Upper lobe of left lung (tissue), 6 donors: ENCODE measurements at regions not wholly inside any gene's neighbourhood (a gene's known extent, or its start where the extent isn't known, plus 50 kb on each side); places are given as distances from the start of the nearest gene placed in this dataset.

Experiments
- ATAC-seq, 2 donors: fragments of 200-7000 bp; cut with Tn5 transposase; one replicate each; pipeline ENCODE4 v1.9.1; 2022; ENCODE audit warnings: mild to moderate bottlenecking in 2 of 2, moderate library complexity in 2 of 2; ENCODE audit not compliant: low FRiP score in 2 of 2
- DNase-seq, 2 donors: peaks; one replicate each; pipeline ENCODE4 v3.0.0-alpha.2; 2019 to 2020
- H3K27ac ChIP-seq, 4 donors: fragments of 200-600 bp; sonication (generic); one replicate each; pipeline ENCODE4 v1.5.1; 2016 to 2019
- H3K27me3 ChIP-seq, 4 donors: fragments of 200-600 bp; sonication (generic); one replicate each; pipeline ENCODE4 v1.5.1; 2017 to 2019
- H3K36me3 ChIP-seq, 4 donors: fragments of 200-600 bp; sonication (generic); one replicate each; pipeline ENCODE4 v1.5.1; 2016 to 2019
- H3K4me1 ChIP-seq, 4 donors: fragments of 200-600 bp; sonication (generic); one replicate each; pipeline ENCODE4 v1.5.1; 2018 to 2019
- H3K4me3 ChIP-seq, 4 donors: fragments of 200-600 bp; sonication (generic); one replicate each; pipeline ENCODE4 v1.5.1; 2017 to 2019; ENCODE audit warnings: mild to moderate bottlenecking in 2 of 4, moderate library complexity in 1 of 4
- H3K9me3 ChIP-seq, 4 donors: fragments of 200-600 bp; sonication (generic); one replicate each; pipeline ENCODE4 v1.5.1; 2018 to 2019
- EP300 ChIP-seq, 4 donors: sonication (generic); formaldehyde crosslinking; IDR thresholded peaks; one replicate each; pipeline ENCODE4 v1.5.1; 2017; ENCODE audit warnings: antibody characterized with exemption in 4 of 4, control low read depth in 2 of 4
- POLR2A ChIP-seq, 4 donors: fragments of 450-650 bp; IDR thresholded peaks; one replicate each; pipeline ENCODE4 v1.5.1; 2016 to 2017; ENCODE audit warnings: antibody characterized with exemption in 4 of 4, mild to moderate bottlenecking in 2 of 4
- POLR2AphosphoS5 ChIP-seq, 2 donors: sonication (generic); formaldehyde crosslinking; IDR thresholded peaks; one replicate each; pipeline ENCODE4 v1.5.1; 2017; ENCODE audit warnings: antibody characterized with exemption in 2 of 2
- WGBS, 2 donors: methylation state at CpG; one replicate each; pipeline ENCODE4 v1.1.5; 2017 to 2018; 5-methylcytosine and 5-hydroxymethylcytosine counted together
- TF ChIP-seq, protein P1 (sequence below), 6 experiments: fragments of 450-650 bp in 4 of 6; fragments of 200-600 bp in 2 of 6; sonication (generic) in 2 of 6; IDR thresholded peaks; one replicate each; pipeline ENCODE4 v1.5.1; 2016 to 2019; ENCODE audit warnings: antibody characterized with exemption in 6 of 6
- donor health status: DM: no; HTN: no; CAD: no; lungs with moderate emphysema.
- donor health status: DM: no; HTN: yes; CAD: no; lungs with severe emphysema.

DNA sequence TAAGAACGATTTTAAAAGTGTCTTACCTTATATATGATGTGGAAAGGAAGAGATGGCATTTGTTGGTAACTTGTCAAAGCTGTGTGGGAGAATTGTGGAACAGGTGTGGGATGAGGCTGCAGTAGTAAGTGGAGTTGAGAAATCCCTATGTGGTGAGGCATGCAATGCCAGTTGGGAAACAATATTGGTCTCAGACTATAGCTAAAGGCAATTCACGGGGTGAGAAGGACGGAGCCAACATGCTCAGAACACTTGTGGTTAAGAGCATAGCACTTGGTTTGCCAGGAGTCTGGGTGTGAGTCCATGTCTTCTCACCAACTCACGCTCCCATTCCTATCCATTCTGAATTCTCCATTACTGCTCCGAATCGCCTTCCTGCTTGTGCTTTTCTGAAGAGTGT is 615.6 kb upstream of the ADAMTS9 start:
- no peak overlapping the region for H3K4me3 ChIP-seq
- TF ChIP-seq POLR2AphosphoS5 (IDR thresholded peaks at IDR 0.05) (no peak), EP300 (IDR thresholded peaks at IDR 0.05) (no peak), POLR2A (IDR thresholded peaks at IDR 0.05) (no peak)
- TF ChIP-seq, protein P1, sequence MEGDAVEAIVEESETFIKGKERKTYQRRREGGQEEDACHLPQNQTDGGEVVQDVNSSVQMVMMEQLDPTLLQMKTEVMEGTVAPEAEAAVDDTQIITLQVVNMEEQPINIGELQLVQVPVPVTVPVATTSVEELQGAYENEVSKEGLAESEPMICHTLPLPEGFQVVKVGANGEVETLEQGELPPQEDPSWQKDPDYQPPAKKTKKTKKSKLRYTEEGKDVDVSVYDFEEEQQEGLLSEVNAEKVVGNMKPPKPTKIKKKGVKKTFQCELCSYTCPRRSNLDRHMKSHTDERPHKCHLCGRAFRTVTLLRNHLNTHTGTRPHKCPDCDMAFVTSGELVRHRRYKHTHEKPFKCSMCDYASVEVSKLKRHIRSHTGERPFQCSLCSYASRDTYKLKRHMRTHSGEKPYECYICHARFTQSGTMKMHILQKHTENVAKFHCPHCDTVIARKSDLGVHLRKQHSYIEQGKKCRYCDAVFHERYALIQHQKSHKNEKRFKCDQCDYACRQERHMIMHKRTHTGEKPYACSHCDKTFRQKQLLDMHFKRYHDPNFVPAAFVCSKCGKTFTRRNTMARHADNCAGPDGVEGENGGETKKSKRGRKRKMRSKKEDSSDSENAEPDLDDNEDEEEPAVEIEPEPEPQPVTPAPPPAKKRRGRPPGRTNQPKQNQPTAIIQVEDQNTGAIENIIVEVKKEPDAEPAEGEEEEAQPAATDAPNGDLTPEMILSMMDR (IDR thresholded peaks at IDR 0.05), result no peak
- H3K9me3 ChIP-seq, result no peaks in the 10 kb centered on the region
- no peak overlapping the region for H3K27ac ChIP-seq
- H3K27me3 ChIP-seq, result no peaks in the 10 kb centered on the region
- no peak for DNase-seq
- H3K4me1 ChIP-seq, result no peaks in the 10 kb centered on the region
- 85 to 87% methylated on average over 6 of the region's 6 CpGs for WGBS, 2 donors
- no peak for ATAC-seq
- no peaks in the 10 kb centered on the region for H3K36me3 ChIP-seq

DNA sequence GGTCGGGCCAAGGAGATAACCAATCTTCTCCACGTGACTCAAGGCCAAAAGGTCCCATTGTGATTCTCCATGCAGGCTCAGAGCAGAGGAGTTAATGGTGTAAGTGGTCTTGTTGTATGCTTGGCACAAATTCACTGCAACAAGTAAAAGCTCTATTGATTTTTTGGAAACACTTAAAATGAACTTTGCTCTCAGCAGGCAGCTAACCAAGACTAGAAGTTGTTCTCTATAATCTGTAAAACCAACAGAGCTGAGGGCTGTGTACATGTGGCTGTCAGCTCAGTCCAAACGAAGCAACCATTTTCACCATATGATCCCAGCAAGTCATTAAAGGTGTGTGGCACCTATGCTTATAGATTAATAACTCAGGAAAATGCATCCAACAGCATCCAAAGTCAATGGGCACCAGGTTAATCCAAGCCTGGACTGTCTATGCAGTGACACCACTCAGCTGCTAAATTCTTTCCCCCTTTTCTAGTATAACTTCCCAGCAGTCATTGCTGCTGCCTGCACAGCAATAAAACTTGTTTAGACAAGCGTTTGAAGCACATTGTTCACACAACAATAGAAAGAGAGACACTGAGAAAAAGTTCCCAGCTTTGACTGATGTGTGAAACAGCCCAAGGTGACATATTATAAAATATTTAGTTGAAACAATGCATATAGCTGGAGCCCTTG is 603.8 kb upstream of the ADAMTS9 start:
- TF ChIP-seq, protein P1 (IDR thresholded peaks at IDR 0.05), result no peak
- TF ChIP-seq POLR2A (IDR thresholded peaks at IDR 0.05) (no peak), POLR2AphosphoS5 (IDR thresholded peaks at IDR 0.05) (no peak), EP300 (IDR thresholded peaks at IDR 0.05) (no peak)
- H3K27ac ChIP-seq, result no peak overlapping the region
- 72 to 76% methylated on average over 4 of the region's 4 CpGs for WGBS, 2 donors
- ATAC-seq, result no peak
- H3K4me3 ChIP-seq, result no peak overlapping the region
- H3K36me3 ChIP-seq, result no peaks in the 10 kb centered on the region
- H3K4me1 ChIP-seq, result no peaks in the 10 kb centered on the region
- no peaks in the 10 kb centered on the region for H3K27me3 ChIP-seq
- DNase-seq, result no peak
- H3K9me3 ChIP-seq, result no peaks in the 10 kb centered on the region

DNA sequence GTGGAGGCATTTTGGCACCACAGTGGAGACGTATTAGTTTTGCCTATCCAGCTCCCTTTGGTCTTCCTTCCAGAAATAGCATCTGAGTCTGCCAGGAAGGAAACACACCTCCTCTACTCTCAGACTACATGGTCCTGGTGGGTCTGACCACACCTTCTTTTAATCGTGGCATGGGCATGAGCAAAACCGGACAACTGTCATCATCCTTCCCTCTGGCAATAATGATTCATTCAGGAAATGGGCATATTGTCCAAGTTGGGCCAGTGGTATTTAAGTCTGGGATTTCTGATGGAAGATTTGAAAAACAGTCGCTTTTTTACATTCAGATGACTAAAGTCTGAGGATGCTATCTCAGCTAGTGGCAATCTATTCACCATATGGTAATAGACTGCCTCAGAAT is 601.0 kb upstream of the ADAMTS9 start:
- WGBS, 2 donors, result 83 to 85% methylated on average over 4 of the region's 4 CpGs
- no peak for DNase-seq

DNA sequence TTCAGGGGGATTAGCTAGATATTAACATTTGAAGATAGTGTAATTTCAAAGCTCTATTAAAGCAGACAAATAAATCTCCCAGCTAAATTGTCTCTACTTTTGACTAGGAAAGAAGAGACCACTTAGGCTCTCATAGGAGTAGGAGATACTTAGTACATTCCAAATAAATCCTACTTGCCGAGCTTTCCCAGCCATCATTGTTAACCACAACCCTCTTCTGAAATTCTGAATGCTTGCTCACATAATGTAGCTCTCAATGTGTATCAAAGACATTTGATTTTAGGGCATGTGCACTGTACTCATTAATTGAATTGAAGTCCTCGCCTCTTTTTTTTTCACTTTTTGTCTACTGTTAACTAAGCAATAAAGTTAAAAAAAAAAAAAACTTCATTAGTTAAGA is 598.2 kb upstream of the ADAMTS9 start:
- Histone ChIP-seq H3K36me3 (no peaks in the 10 kb centered on the region), H3K4me1 (no peaks in the 10 kb centered on the region), H3K27ac (no peak overlapping the region), H3K4me3 (no peak overlapping the region), H3K9me3 (no peaks in the 10 kb centered on the region), H3K27me3 (no peaks in the 10 kb centered on the region)
- DNase-seq, result no peak
- ATAC-seq, result no peak
- TF ChIP-seq, protein P1 (IDR thresholded peaks at IDR 0.05), result no peak
- TF ChIP-seq EP300 (IDR thresholded peaks at IDR 0.05) (no peak), POLR2A (IDR thresholded peaks at IDR 0.05) (no peak), POLR2AphosphoS5 (IDR thresholded peaks at IDR 0.05) (no peak)
- 76 to 83% methylated on average over 2 of the region's 2 CpGs for WGBS, 2 donors

More for the DNA sequence above, 601.0 kb upstream of the ADAMTS9 start:
- Histone ChIP-seq H3K36me3 (no peaks in the 10 kb centered on the region), H3K27me3 (no peaks in the 10 kb centered on the region), H3K9me3 (no peaks in the 10 kb centered on the region), H3K4me3 (no peak overlapping the region), H3K4me1 (no peaks in the 10 kb centered on the region), H3K27ac (no peak overlapping the region)
- no peak for ATAC-seq
- TF ChIP-seq POLR2AphosphoS5 (IDR thresholded peaks at IDR 0.05) (no peak), EP300 (IDR thresholded peaks at IDR 0.05) (no peak), POLR2A (IDR thresholded peaks at IDR 0.05) (no peak)
- TF ChIP-seq, protein P1 (IDR thresholded peaks at IDR 0.05), result no peak

DNA sequence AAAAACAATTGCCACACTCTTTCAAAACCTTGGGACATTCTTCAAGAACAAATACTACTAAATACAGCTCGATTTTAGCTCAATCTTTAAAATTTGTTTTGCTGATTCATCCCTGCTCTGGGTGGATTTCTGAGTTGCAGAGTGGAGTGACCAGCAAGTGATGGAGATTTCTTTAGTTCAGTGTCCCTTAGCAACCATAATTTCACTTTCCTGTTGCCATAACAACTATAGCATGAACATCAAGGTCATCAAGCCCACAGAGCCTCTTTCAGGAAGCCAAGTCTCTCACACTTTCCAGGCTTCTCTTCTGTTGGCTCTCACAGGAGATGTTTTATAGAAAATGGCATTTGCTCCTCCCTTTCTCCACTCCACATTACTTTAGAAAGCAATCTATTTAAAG is 597.2 kb upstream of the ADAMTS9 start:
- H3K27ac ChIP-seq, result no peak overlapping the region
- H3K4me1 ChIP-seq, result no peaks in the 10 kb centered on the region
- ATAC-seq (no peak), DNase-seq (no peak)
- H3K27me3 ChIP-seq, result no peaks in the 10 kb centered on the region
- no peak overlapping the region for H3K4me3 ChIP-seq
- TF ChIP-seq POLR2AphosphoS5 (IDR thresholded peaks at IDR 0.05), result no peak
- TF ChIP-seq POLR2A (IDR thresholded peaks at IDR 0.05), result no peak
- TF ChIP-seq, protein P1 (IDR thresholded peaks at IDR 0.05), result no peak
- TF ChIP-seq EP300 (IDR thresholded peaks at IDR 0.05), result no peak
- H3K9me3 ChIP-seq, result no peaks in the 10 kb centered on the region
- no peaks in the 10 kb centered on the region for H3K36me3 ChIP-seq
- 45% methylated on average over 1 of the region's 1 CpG for WGBS, 2 donors
